Bronchial epithelial cell (primary cell): ENCODE measurements at regions not wholly inside any gene's neighbourhood (a gene's known extent, or its start where the extent isn't known, plus 50 kb on each side); places are given as distances from the start of the nearest gene placed in this dataset.
A peak's percentile ranks its signal among the peaks of the same experiment; 100 is the strongest.

Experiments used
- DNase-seq: peaks from one replicate; pipeline ENCODE4 v3.0.0-alpha.2; 2010; ENCODE audit warnings: low read depth
- FAIRE-seq: peaks from 2 replicates; lab custom pipeline; 2011; peaks lifted over from hg19 to GRCh38; lab: Jason Lieb, UNC
- H3K27me3 ChIP-seq: 2 replicates; pipeline ENCODE4 v1.5.1; 2011; ENCODE audit warnings: low read length; ENCODE audit not compliant: control insufficient read depth, insufficient read depth
- H3K36me3 ChIP-seq: 2 replicates; pipeline ENCODE4 v1.5.1; 2011; ENCODE audit warnings: low read length; ENCODE audit not compliant: control insufficient read depth, insufficient read depth
- H3K4me3 ChIP-seq: 2 replicates; pipeline ENCODE4 v1.5.1; 2011; ENCODE audit warnings: mild to moderate bottlenecking, low read depth, low read length, control low read depth
- TF ChIP-seq, protein P1 (sequence below): IDR thresholded peaks from 2 replicates; pipeline ENCODE4 v1.5.1; 2011; ENCODE audit warnings: mild to moderate bottlenecking, moderate library complexity, low read length, control low read depth, inconsistent platforms; ENCODE audit not compliant: insufficient read depth, severe bottlenecking

DNA sequence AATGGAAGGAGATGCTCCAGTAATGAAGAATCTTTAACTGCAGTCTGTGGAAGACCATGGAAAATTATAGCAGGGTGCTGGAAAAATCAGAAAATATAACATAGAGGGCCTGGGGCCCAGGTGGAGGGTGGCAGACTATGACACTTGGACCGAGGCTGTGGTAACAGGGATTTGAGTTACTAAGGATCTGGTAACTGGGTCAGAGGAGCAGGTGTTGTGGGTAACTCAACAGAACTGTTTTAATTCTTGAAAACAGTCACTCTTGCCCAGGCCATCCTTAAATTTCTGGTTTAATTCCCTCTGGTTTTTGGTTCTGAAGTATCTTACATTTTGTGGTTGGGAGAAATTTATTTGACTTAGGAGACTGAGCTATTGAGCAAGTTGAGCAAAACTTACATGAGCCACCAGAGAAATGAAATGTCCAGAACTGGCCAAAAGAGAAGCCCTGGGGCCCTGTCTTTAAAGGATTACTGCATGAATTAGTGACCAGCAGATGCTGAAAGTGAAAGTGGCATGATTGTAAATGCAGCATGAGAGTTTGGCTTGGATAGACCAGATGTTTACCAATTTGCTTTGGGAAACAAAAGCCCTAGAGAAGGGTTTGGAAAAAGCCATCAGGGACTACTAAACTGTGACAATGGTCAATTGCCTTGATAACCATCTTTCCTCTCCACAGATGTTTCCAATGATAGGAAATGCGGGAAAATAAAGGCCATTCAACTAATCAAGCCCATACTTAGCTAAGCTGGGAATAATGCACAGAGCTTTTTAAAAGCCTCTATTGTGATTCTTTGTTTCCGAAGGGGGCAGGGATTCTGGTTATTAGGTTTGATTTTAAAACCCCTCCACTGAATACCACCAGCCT is 374.9 kb upstream of the TGFBR2 start:
- DNase-seq: no peak
- H3K36me3 ChIP-seq: no peaks in the 10 kb centered on the region
- H3K4me3 ChIP-seq: no peak overlapping the region
- no peaks in the 10 kb centered on the region for H3K27me3 ChIP-seq
- FAIRE-seq: peak; percentile 40
- TF ChIP-seq, protein P1, sequence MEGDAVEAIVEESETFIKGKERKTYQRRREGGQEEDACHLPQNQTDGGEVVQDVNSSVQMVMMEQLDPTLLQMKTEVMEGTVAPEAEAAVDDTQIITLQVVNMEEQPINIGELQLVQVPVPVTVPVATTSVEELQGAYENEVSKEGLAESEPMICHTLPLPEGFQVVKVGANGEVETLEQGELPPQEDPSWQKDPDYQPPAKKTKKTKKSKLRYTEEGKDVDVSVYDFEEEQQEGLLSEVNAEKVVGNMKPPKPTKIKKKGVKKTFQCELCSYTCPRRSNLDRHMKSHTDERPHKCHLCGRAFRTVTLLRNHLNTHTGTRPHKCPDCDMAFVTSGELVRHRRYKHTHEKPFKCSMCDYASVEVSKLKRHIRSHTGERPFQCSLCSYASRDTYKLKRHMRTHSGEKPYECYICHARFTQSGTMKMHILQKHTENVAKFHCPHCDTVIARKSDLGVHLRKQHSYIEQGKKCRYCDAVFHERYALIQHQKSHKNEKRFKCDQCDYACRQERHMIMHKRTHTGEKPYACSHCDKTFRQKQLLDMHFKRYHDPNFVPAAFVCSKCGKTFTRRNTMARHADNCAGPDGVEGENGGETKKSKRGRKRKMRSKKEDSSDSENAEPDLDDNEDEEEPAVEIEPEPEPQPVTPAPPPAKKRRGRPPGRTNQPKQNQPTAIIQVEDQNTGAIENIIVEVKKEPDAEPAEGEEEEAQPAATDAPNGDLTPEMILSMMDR: no peak

DNA sequence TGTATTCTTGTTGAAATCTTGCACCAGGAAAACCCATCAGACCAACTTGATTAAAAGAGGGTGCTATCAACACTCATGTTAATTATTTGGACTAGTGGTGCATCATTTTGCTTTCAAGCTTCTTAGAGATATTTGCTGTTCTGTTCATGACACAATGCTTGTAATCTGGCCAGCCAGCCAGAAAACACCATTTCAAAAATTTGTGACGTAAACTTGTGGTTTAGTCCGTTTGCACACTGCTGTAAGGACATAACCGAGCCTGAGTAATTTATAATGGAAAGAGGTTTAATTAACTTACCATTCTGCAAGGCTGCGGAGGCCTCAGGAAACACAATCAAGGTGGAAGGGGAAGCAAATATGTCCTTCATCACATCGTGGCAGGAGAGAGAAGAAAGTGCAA is 374.3 kb upstream of the TGFBR2 start:
- TF ChIP-seq, protein P1: no peak
- Histone ChIP-seq H3K27me3 (no peaks in the 10 kb centered on the region), H3K36me3 (no peaks in the 10 kb centered on the region), H3K4me3 (no peak overlapping the region)
- peak; percentile 15 for DNase-seq
- FAIRE-seq: no peak

DNA sequence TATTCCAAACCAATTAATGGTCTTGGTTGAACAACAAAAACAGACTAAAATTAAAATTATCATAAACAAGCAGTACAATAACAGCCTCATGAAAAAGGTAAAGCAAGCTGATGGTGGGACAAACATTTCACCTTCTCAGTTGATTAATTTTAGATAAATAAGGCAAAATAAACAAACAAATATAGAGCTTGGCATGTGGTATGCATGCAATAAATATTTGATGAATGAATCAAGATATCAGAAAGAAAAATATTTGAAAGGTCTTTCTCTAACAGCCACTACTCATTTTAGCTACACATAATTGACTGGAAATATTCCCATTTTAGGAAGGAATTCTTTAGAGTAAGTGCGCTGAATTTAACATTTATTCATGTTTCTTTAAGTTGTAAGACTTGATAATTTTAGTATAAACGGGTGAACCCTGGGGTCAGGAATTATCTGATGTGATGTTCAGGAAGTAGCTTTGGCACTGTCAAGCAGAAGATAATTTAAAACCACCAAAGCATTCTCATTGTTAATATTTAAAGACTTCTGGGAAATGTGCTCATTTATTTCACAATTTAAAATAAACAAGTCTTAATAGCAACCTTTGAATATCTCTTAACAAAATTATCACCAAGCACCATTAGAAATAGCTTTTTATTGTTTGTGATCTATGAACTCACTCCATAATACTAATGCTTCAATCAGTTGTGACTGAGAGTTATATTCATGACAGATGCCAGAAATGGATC is 372.3 kb upstream of the TGFBR2 start:
- DNase-seq (no peak), FAIRE-seq (no peak)
- Histone ChIP-seq H3K27me3 (no peaks in the 10 kb centered on the region), H3K36me3 (no peaks in the 10 kb centered on the region), H3K4me3 (no peak overlapping the region)
- TF ChIP-seq, protein P1: no peak

DNA sequence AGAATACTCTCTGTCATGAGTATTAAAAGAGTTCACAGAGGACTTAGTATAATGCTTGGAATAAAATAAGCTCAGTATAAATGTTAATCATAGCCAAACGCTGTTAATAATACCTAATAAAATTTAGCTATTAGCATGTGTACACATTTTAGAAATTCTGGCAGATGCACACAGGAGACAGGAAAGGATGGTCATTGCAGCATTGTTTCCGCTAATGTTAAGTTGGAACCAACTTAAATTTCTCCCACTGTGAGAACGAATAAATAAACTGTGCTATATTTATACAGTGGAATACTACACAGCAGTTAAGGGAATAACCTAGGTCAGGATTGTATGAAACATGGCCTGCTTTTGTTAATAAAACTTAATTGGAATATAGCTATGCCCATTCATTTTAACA is 370.4 kb upstream of the TGFBR2 start:
- no peaks in the 10 kb centered on the region for H3K36me3 ChIP-seq
- DNase-seq (no peak), FAIRE-seq (no peak)
- H3K4me3 ChIP-seq: no peak overlapping the region
- TF ChIP-seq, protein P1: no peak
- no peaks in the 10 kb centered on the region for H3K27me3 ChIP-seq

DNA sequence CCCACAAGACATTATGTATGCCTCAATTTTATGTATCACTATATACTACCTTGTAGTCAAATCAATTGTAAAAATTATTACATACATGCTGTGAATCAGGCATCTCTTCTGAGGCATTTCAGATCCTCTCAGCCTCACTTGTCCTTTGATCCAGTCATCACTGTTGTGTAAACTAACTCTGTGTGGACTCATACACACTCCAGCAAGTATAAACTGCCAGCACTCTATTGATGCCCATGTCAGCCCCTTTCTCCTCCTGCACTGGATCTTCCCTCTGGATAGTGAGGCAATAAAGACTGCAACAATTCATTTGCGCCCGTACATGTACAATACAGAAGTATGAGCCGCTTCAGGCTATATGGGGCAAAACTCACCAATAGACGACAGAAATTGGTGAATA is 364.7 kb upstream of the TGFBR2 start:
- TF ChIP-seq, protein P1: no peak
- Histone ChIP-seq H3K27me3 (no peaks in the 10 kb centered on the region), H3K4me3 (no peak overlapping the region), H3K36me3 (no peaks in the 10 kb centered on the region)
- FAIRE-seq: no peak
- peak; percentile 35 for DNase-seq
